ENCODE measurements at regions not wholly inside any gene's neighbourhood (a gene's known extent, or its start where the extent isn't known, plus 50 kb on each side); places are given as distances from the start of the nearest gene placed in this dataset.
"Not testable (repeated sequence)": the region's sequence is repeated elsewhere in the genome, so short reads cannot be mapped to it uniquely, and the experiment has no call there.

DNA sequence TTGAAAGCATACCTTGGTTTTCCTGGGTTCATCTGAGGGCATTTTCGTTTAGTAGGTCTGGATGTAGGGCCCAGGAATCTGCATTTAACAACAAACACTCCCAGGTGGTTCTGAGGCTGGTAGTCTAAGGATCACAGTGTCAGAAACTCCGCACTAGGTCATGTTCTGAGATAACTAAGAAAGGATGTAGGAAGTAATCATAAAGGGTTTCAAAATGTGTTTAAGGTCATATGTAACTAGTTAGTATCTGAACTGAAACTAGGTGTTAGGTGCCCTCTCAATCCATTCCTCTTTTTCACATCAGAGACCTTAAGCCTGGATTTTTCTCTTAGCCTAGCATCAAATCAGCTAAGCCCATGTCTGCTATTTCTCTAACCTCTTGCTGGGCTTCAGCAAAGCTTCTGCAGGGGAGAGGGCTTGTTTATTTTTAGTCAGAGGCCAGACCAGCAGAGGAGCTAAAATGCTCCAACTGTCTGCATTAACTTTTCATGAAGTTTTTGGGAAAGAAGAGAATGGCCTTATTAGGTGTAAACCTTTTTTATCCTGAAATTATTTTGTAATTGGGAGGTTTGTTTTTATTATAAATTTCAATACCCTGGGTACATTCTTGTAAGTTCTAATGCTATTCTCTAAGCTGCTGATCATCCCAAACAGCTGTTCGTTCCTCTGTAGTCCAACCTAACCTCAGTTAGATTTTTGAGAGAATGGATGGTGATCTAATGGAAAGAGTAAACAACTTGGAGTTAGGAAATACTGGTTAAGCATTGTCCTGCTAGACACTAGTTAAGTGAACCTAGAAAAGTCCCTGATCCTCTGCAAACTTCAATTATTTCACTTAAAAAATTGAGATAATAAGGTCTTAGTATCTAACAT lies 262.8 kb upstream of the RFC3 start:
- no peak for DNase-seq (ENCODE audit: low spot score)

- no peak for DNase-seq (ENCODE audit: low spot score)
Measured at GRCh38 chr13:33556828-33557227, 261.1 kb upstream of the RFC3 start.

DNA sequence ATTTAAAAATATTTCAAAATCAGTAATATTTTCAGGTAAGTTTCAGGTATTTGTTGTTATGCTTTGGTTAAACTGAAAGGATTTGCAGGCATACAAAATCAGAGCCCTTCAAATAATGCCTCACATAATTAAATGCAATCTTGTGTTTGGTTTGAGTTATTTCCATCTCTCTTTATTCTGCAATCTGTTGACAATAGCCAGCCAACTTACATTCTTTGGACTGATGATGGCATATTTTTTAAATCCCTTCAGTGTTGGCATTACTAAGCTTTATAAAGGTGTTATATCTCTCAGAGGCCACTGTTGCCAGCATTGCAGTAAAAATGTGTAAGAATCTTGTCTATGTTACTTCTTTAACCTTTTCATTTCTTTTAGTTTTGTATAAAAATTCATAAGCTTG lies 257.2 kb upstream of the RFC3 start:
- DNase-seq (ENCODE audit: low spot score), result no peak

DNA sequence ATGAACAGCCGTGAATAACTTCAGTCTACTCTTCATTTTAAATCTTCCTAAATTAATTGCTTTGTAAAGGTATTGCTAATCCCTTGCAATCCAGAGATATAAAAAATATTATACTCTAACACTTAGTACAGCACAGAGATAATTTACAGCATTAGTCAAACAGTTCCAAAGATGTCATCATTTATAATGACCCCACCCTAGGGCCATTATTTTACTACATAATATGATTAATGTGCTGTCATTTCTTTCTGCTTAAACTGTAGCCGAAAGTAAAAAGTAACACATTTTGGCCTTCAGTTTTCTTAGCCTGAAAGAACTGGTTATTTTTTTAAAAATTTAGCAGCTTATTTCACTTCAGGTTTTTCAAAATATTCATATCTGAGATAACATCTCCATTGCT lies 256.3 kb upstream of the RFC3 start:
- no peak for DNase-seq (ENCODE audit: low spot score)

DNA sequence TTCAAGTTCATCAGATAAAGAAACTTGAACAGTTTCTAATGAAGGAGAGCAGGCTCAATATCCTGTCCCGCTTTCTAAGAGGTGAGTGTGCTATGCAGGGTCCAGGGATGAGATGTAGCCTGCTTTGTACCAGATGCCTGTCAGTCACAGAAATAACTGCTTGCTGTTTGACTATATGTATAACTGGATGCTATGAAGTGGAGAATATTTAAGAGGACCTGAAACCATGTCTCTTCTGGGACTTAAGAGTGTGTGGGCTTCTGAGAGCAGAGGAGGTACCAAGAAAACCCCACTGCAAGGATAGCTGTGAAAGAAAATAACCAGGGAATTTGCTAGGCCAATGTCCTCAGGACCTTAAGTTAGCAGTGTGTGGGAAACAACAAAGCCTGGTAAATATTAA lies 246.3 kb upstream of the RFC3 start:
- no peak for DNase-seq (ENCODE audit: low spot score)

GRCh38 chr13:33572322-33572721 lies 245.6 kb upstream of the RFC3 start:
- not testable (repeated sequence) for DNase-seq (ENCODE audit: low spot score)

DNA sequence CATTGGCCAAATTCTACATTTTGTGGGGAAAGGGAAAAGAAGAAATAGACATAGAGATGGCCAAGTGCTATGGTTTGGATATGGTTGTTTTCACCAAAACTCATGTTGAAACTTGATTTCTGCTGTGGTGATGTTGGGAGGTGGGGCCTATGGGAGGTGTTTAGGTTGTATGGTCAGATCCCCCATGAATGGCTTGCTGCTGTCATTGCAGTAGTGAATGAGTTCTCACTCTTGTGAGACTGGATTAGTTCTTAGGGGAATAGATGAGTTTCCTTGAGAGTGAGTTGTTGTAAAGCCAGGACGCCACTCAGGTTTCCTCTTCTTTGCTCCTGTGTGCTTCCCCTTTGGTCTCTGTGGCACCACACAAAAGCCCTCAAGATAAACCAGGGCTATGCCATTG lies 242.6 kb upstream of the RFC3 start:
- DNase-seq (ENCODE audit: low spot score), result no peak

DNA sequence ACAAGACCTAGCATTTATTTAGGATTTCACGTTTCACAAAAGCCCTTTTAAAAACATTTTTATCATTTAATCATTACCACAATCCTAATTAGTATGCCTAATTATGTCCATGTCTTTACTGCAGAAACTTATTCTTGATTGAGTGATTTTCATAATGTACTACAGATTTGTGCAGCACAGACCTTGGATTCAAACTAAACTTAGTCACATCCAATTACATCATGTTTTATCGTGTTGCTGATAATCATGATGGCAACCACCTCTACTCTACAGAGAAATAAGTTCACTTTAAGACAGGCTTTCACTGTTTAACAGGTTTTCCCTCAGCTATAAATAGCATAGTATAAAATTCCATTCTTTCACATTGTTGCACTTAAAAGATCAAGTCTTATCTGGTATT lies 240.9 kb upstream of the RFC3 start:
- DNase-seq (ENCODE audit: low spot score), result no peak

DNA sequence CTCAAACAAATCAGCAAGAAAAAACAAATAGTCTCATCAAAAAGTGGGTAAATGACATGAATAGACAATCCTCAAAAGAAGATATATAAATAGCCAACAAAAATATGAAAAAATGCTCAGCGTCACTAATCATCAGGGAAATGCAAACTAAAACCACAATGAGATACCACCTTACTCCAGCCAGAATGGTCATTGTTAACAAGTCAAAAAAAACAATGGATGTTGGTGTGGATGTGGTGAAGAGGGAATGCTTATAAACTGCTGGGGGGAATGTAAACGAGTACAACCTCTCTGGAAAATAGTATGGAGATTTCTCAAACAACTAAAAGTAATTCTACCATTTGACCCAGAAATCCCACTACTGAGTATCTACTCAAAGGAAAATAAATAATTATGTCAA lies 239.2 kb upstream of the RFC3 start:
- no peak for DNase-seq (ENCODE audit: low spot score)

DNA sequence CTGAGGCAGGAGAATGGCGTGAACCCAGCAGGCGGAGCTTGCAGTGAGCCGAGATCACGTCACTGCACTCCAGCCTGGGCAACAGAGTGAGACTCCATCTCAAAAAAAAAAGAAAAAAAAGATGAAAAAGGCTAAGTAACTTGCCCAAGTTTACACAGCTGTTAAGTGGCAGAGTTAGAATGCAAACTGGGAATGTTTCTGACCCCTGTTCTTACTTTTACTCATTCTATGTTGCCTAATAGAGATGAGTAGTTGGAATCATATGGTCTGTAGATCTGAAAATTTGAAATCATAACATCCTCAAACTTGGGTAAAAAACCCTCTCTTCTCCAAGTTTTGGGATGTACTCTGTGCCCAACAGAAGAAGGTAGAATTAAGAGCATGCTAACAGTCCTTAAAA lies 235.8 kb upstream of the RFC3 start:
- DNase-seq (ENCODE audit: low spot score), result no peak

DNA sequence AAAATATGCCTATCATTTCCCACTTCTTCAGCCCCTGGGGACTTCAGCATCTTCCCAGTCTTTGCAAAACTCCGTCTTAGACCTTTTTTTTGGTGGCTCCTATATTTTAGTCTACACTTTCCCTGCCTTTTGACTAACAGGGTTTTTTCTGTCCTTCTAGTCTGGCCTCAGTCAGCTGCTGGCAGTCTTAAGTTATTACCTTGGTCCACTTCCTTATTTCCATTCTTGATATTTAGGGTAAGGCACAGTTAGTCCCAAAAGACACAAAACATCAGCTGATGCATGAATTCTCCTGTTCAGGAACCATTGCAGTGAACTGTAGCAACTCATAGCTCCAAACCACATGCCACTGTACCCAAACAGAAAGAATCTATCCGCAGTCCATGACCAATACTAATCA lies 234.6 kb upstream of the RFC3 start:
- DNase-seq (ENCODE audit: low spot score), result no peak

GRCh38 chr13:33590936-33591335 lies 227.0 kb upstream of the RFC3 start:
- no peak for DNase-seq (ENCODE audit: low spot score)

DNA sequence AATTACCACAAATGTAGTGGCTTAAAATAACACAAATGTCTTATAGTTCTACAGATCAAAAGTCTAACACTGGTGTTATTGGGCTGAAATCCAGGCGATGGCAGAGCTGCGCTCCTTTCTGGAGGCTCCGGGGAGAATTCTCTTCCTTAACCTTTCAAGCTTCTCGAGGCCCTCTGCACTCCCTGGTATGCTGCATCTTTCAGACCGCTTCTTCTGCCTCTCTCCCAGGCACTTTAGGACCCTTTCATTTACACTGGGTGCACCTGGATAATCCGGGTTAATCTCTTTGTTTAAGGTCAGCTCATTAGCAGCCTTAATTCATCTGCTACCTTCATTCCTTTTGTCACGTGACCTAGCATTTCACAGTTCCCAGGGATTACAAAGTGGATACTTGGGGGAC lies 211.3 kb upstream of the RFC3 start:
- DNase-seq (ENCODE audit: low spot score), result no peak

DNA sequence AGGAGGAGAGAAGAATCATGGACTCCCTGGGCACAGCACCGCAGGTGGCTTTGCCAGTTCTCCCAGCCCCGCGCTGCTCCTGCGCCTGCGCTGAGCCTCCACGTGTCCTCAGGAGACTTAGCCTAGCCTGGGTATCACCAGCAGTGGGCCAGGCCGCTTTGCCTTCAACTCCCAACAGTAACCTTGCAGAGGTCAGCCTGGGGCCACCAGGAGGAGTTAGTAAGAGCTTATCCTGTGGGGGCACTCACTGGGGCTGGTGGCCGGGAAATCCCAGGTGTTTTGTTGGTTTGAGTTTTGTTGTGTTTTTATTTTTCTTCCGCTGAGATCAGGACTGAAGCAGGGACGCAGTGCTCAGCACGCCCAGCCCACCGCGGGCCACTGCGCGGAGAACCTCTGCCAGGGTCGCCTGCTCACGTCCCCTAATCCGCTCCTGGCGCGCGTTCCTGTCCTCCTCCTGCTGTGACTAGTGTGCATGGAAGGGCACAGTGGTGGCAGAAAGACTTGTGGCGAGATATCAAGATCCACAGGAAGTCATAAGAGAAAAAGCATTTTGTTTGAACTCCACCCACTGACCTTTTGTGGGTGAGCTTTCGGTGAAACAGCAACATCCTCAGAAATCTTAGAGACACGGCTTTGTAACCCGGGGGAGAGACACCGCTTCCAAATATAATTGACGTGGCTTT lies 207.4 kb upstream of the RFC3 start:
- DNase-seq (ENCODE audit: low spot score), result peak; percentile 52

GRCh38 chr13:33611121-33611805 lies 206.7 kb upstream of the RFC3 start:
- DNase-seq (ENCODE audit: low spot score), result no peak

- DNase-seq (ENCODE audit: low spot score), result no peak
Measured at GRCh38 chr13:33612641-33613638, 205.0 kb upstream of the RFC3 start.

DNA sequence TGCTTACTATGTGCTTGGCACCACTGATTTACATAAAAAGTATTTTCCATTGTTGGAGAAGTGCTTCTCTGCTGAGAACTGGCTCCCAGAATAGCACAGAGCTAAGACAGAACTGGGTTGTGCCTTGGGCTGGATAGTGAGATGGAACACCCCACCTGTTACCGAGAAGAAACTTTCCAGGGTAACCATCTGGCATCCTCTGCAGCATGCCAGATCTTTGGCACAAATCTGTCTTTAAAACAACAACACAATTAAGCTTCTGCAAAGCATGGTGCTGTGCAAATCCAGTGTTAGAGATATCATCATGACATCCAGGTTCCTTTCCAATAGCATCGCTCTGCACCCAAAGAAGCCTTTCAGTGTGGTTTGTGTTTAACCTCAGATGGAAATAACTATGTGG lies 202.5 kb upstream of the RFC3 start:
- no peak for DNase-seq (ENCODE audit: low spot score)

DNA sequence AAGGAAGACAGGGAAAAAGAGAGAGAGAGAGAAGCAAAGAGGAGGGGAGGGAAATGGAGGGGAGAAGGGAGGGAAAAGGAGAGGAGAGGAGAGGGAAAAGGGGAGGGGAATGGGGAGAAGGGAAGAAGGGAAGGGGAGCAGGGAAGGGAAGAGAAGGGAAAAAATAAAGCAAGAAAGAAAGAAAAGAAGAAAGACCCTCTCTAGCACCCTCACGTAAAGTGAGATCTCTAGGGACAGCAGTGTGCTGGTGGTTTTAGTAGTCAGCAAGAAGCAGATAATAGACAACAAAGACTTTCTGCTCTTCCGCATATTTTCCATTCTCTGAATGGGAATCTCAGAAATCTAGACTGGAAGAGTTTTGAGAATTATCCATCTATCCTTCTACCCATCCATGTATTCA lies 201.8 kb upstream of the RFC3 start:
- DNase-seq (ENCODE audit: low spot score), result no peak

DNA sequence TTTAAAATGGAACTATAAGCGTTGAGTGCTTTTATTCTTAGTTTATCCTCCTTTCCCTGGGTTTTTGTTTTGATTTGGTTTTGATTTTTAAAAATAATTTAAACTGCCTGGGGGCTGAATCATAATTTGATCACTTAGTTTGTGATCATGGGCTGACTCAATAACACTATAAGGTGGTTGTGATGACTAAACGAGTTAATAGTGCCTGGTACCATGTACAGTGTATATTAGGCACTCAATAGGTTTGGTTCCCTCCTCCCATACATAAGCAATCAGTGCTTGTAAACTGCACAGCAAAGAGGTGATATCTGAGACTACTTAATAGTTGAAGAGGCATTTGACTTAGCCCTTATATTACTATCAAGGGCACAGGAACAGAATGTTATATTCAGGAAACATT lies 200.9 kb upstream of the RFC3 start:
- DNase-seq (ENCODE audit: low spot score), result no peak

DNA sequence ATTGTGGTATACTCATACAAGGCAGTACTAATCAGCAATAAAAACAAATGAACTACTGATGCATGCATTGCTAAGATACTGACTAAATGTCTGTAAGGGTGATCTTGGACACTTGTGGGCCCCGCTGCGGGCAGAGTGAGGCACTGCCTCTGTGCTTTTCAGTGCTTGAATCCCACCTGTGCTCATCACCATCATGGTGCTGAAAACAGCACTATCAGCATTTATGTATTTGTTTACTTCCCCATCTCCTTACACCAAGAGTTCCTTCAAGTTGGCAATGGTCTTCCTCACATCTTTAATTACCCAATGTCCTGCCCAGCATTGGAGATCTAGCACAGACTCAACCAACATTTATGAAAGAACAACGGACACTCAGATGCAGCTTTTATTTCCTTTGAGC lies 193.7 kb upstream of the RFC3 start:
- DNase-seq (ENCODE audit: low spot score), result no peak

- no peak for DNase-seq (ENCODE audit: low spot score)
Measured at GRCh38 chr13:33624740-33625139, 193.2 kb upstream of the RFC3 start.

GRCh38 chr13:33626407-33626806 lies 191.5 kb upstream of the RFC3 start:
- DNase-seq (ENCODE audit: low spot score), result no peak
